GM19463 (cell line): ENCODE measurements at regions not wholly inside any gene's neighbourhood (a gene's known extent, or its start where the extent isn't known, plus 50 kb on each side); places are given as distances from the start of the nearest gene placed in this dataset.
"Not testable (repeated sequence)": the region's sequence is repeated elsewhere in the genome, so short reads cannot be mapped to it uniquely, and the experiment has no call there.

Experiments used
- ATAC-seq: cut with Tn5 transposase; IDR thresholded peaks from one replicate; pipeline ENCODE4 v1.9.1; 2021; ENCODE audit warnings: mild to moderate bottlenecking, moderate library complexity; ENCODE audit not compliant: unreplicated experiment

- no peak for ATAC-seq
Observed at GRCh38 chr2:111522231-111522768, 361.7 kb downstream of the ANAPC1 start.

- no peak for ATAC-seq
Observed at GRCh38 chr2:111523009-111523408, 361.0 kb downstream of the ANAPC1 start.

- ATAC-seq: not testable (repeated sequence)
Observed at GRCh38 chr2:111525026-111525425, 359.0 kb downstream of the ANAPC1 start.

- not testable (repeated sequence) for ATAC-seq
Observed at GRCh38 chr2:111526041-111526639, 357.9 kb downstream of the ANAPC1 start.

GRCh38 chr2:111527707-111528400 is 356.1 kb downstream of the ANAPC1 start:
- not testable (repeated sequence) for ATAC-seq

GRCh38 chr2:111529022-111529421 is 355.0 kb downstream of the ANAPC1 start:
- ATAC-seq: not testable (repeated sequence)

GRCh38 chr2:111530239-111530965 is 353.6 kb downstream of the ANAPC1 start:
- ATAC-seq: not testable (repeated sequence)

- not testable (repeated sequence) for ATAC-seq
Observed at GRCh38 chr2:111532682-111533556, 351.1 kb downstream of the ANAPC1 start.

GRCh38 chr2:111533557-111534247 is 350.3 kb downstream of the ANAPC1 start:
- ATAC-seq: not testable (repeated sequence)

GRCh38 chr2:111534910-111535352 is 349.1 kb downstream of the ANAPC1 start:
- no peak for ATAC-seq

GRCh38 chr2:111535404-111535803 is 348.6 kb downstream of the ANAPC1 start:
- ATAC-seq: no peak

- no peak for ATAC-seq
Observed at GRCh38 chr2:111537078-111537655, 346.8 kb downstream of the ANAPC1 start.

- ATAC-seq: not testable (repeated sequence)
Observed at GRCh38 chr2:111539991-111540390, 344.0 kb downstream of the ANAPC1 start.

GRCh38 chr2:111542120-111542774 is 341.7 kb downstream of the ANAPC1 start:
- ATAC-seq: not testable (repeated sequence)

- ATAC-seq: not testable (repeated sequence)
Observed at GRCh38 chr2:111544006-111544405, 340.0 kb downstream of the ANAPC1 start.

- ATAC-seq: not testable (repeated sequence)
Observed at GRCh38 chr2:111545723-111546431, 338.1 kb downstream of the ANAPC1 start.

GRCh38 chr2:111546578-111546977 is 337.4 kb downstream of the ANAPC1 start:
- ATAC-seq: not testable (repeated sequence)

- not testable (repeated sequence) for ATAC-seq
Observed at GRCh38 chr2:111549174-111549573, 334.8 kb downstream of the ANAPC1 start.
